GM18519 (cell line): ENCODE measurements at regions not wholly inside any gene's neighbourhood (a gene's known extent, or its start where the extent isn't known, plus 50 kb on each side); places are given as distances from the start of the nearest gene placed in this dataset.

Experiments
- ATAC-seq: cut with Tn5 transposase; IDR thresholded peaks from one replicate; pipeline ENCODE4 v1.9.1; 2021; ENCODE audit warnings: mild to moderate bottlenecking, moderate library complexity; ENCODE audit not compliant: unreplicated experiment, low FRiP score

DNA sequence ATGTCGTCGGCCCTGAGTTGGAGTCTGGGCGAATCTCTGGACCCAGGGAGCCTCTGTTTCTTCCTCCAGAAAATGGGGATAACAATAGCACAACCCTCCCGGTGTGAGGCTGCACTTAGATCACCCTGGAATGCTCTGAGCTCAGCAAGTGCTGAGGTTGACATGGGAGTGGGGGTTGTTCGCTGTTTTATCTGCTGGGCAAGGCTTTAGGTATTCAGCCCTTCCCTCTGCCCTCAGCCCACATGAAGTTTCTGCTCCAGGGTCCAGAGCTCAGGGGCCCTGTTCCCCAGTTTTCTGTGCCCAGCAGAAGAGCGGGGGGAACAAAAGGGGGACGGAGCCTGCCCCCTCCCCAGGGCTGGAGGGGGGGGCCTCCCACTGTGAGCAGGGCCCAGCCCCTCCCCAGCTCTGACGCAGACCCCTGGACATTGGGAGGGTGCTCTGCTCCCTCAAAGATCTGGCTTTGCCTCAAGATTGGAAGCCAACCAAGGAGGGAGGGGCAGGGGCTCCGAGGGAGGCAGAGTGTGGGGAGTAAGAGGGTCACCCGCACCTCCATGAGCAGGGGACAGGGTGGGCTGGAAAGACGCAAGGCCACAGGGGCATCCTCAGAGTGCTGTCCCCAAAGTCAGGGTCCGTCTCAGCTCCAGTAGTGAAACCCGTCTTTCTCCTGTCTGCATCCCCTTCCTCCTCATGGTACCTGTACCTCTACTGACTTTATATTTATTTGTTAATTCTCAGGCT lies 215.6 kb downstream of the C9orf50 start:
- ATAC-seq = no peak

DNA sequence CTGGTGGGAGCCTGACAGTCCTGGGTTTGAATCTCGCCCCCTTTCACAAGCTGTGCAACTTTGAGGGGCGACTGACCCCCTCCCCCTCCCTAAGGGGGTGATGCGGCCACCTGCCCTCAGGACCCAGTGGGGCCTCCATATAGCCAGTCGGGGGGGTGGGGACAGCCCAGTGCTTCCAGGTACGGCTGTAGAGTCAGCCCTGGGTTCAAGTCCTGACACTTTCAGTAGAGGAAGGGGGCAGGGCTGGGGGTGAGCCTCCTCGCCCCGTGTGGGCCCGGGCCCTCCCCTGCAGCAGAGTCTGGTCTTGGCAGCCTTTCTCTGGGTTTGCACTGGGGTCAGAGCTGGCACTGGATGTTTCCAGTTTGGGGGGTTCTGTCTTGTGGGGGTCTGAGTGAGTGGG lies 216.3 kb downstream of the C9orf50 start:
- no peak for ATAC-seq

- ATAC-seq = no peak
Measured at GRCh38 chr9:129403779-129404620, 216.9 kb downstream of the C9orf50 start.

DNA sequence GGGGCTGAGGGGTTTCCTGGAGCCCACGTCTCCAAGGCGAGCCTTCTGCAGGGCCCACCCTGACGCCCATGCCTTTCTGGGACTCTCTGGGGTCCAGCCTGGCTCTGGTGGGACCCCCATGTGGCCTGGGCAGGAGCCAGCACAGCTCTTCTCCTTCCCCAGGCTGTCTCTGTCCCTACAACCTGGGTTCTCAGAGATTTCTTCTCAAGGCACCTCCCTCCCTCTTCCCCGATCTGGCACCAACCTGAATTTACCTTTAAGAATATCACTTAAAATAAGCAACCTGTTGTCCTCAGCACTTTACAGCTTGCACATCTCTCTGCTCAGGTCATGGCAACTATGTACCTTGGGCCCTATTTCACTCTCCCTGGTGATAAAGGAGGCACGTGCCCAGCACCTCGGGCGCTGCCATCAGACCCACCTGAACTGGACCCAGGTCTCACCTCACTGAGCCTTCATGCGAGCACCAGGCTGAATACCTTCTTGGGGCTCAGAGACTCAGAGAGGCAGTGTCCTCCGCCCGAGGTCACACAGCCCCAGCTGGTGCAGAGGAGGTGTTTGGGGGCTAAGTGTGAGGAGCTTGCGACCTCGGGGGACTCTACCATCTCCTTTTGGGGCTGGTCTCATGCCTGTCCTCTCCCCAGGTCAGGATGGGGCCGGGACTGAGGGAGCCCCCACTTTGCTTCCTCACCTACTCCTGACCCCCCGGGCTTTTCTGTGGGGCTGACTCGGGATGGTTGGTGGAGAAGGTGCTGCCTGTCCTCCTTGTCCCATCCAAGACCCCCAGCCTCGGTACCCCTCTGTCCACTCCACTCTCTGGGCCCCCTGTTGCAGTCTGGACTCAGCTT lies 217.7 kb downstream of the C9orf50 start:
- no peak for ATAC-seq

- ATAC-seq = no peak
Measured at GRCh38 chr9:129402371-129402739, 218.5 kb downstream of the C9orf50 start.

DNA sequence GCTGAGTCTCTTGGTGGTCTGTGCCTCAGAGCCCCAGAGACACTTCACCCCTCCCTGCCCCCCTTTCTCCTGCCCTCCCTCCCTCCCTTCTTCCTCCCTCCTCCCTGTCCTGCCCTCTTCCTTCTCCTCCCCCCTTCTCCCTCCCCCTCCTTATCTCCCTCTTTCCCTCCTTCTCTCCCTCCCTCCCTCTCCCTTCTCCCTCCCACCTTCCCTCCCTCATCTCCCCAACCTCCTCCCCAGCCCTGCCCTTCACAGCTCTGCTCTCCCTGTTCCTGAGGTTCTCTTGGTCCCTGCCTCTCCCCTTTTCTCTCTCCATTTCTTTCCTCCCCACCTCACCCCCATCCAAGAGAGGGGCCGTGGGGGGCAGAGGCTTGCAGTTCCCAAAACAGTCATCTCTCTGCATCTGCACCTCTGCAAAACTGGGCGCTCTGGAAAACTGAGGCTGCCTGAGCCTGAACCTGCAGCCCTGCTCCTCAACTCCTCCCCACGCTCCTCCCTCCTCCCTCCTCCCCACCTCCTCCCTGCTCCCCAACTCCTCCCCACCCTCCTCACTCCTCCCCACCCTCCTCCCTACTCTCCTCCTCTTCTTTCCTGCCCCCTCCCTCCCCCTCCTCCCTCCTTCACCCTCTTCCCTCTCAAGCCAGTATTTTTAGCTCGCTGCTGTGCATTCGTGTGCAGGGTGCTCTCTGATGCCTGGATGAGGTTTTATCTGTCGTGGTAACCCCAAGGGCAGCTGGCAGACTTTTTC lies 219.1 kb downstream of the C9orf50 start:
- ATAC-seq = no peak

GRCh38 chr9:129400971-129401622 lies 219.8 kb downstream of the C9orf50 start:
- ATAC-seq = no peak

GRCh38 chr9:129400001-129400970 lies 220.6 kb downstream of the C9orf50 start:
- no peak for ATAC-seq

GRCh38 chr9:129399634-129399990 lies 221.3 kb downstream of the C9orf50 start:
- ATAC-seq = no peak

- no peak for ATAC-seq
Measured at GRCh38 chr9:129398961-129399633, 221.0 kb upstream of the IER5L start.

GRCh38 chr9:129398101-129398960 lies 220.3 kb upstream of the IER5L start:
- no peak for ATAC-seq

- ATAC-seq = no peak
Measured at GRCh38 chr9:129397335-129397734, 219.3 kb upstream of the IER5L start.

DNA sequence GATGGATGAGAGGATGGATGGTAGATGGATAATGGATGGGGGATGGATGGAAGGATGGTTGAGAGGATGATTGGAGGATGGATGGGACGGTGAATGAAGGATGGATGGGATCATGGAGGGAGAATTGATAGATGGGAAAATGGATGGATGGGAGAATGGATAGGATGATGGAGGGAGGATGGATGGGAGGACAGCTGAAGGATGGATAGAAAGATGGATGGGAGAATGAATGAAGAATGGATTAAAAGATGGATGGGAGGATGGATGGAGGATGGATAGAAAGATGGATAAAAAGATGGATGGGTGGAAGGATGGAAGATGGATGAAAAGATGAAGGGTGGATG lies 218.3 kb upstream of the IER5L start:
- ATAC-seq = no peak

GRCh38 chr9:129395633-129396364 lies 217.7 kb upstream of the IER5L start:
- ATAC-seq = no peak

DNA sequence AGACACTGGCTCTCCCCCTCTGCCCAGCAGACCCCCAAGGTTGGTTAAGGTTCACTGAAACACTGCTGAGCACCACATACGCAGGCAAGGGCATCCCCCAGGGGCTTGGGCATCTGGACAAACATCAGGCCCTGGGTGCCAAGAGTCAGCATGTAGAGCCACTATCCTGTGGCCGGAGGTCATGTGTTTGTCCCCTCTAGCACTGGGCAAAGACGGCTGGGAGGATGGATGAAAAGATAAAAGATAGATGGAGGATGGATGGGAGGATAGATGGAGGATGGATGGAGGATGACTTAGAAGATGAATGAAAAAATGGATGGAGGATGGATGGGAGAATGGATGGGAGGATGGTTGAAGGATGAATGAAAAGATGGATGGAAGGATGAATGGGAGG lies 216.8 kb upstream of the IER5L start:
- ATAC-seq = no peak

- no peak for ATAC-seq
Measured at GRCh38 chr9:129394061-129394885, 216.2 kb upstream of the IER5L start.
